Activated CD4-positive, alpha-beta T cell treated with anti-CD3 and anti-CD28 coated beads for 1 hour (primary cell): ENCODE measurements at regions not wholly inside any gene's neighbourhood (a gene's known extent, or its start where the extent isn't known, plus 50 kb on each side); places are given as distances from the start of the nearest gene placed in this dataset.
A peak's percentile ranks its signal among the peaks of the same experiment; 100 is the strongest.
"Not testable (repeated sequence)": the region's sequence is repeated elsewhere in the genome, so short reads cannot be mapped to it uniquely, and the experiment has no call there.

Source experiments
- DNase-seq: peaks from one replicate; pipeline ENCODE4 v3.0.0-alpha.2; 2020

DNA sequence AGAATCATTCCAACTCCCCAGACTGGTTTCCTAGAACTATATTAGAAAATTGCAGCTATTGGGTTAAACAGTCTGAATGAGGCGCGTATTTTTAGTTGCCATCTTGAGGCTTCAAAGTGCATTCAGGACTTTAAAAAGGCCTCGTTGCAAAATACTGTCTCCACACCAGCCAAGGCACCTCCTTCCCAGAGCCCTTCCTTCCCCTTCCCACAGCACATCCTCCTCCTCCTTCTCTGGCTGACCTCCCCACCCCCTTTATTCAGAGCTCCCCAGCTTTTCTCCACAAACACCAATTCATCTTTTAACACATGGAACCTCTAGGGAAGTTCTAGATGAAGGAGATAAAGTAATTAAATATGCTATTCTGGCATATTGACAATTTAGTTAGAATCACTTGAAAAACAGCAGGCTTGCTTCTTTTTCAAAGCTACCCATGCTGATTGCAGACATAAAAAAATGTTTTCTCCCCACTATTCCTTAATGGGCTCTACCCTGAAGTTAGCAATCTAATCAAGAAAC lies 90.3 kb downstream of the RTP5 start:
- DNase-seq = no peak

DNA sequence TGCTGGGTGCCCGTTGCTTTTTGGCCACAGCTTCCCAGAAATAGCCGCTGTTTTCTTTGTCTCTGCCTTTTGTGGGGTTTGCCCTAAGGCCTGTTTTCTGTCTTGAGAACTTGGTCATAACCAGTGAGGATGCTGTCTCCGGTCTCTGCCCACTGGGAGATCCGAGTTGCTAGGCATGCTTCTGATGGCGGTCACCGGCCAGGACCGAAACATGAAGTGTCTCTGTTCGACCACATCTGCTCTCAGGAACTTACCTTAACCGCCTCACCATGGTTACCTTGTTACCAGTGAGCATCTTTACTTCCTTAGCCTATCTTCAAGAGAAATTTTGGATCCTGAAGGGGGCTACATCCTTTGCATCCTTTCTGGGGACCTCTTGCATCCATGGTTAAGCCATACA lies 91.9 kb downstream of the RTP5 start:
- DNase-seq = no peak

DNA sequence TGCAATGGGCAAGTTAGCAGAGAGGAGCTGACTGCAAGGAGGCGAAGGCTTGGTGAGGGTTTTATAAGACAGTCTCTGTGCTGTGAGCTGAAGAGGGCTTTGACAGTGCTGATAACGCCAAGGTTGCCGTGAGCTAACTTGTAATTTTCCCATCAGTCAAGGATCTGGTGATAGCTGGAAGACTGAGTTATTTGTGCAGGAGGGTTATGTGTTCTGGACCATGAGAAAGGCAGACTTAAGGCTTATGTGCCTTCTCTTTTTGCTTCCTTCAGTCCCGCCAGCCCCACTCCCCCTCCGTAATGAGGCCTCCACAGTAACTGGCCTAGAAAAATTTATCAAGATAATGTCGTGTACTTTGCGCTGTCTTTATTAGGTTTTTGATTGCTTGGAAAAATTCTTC lies 94.6 kb downstream of the RTP5 start:
- DNase-seq = no peak

DNA sequence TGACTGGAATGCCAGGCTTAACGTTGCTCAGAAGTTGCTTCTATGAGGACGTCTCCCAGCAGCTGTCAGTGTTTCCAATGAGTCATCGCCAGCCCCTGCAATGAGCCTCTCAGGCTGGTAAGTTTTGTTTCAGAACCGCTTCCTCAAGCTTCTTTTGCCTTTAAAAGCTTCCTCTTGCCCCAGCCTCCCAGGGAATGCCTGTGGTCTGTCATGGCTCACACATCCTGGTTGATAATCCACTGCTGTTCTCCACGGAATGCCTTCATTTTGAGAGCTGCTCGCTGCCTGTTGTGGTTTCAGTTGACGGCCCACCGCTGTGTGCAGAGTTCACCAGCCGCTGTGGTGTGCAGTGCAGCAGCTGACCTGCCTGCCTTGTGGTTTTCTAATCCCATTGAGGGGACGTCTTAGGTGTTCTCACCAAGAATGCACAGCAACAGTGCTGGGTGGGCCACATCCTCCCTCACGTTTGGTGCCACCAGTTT lies 96.4 kb downstream of the RTP5 start:
- peak; percentile 60 for DNase-seq

DNA sequence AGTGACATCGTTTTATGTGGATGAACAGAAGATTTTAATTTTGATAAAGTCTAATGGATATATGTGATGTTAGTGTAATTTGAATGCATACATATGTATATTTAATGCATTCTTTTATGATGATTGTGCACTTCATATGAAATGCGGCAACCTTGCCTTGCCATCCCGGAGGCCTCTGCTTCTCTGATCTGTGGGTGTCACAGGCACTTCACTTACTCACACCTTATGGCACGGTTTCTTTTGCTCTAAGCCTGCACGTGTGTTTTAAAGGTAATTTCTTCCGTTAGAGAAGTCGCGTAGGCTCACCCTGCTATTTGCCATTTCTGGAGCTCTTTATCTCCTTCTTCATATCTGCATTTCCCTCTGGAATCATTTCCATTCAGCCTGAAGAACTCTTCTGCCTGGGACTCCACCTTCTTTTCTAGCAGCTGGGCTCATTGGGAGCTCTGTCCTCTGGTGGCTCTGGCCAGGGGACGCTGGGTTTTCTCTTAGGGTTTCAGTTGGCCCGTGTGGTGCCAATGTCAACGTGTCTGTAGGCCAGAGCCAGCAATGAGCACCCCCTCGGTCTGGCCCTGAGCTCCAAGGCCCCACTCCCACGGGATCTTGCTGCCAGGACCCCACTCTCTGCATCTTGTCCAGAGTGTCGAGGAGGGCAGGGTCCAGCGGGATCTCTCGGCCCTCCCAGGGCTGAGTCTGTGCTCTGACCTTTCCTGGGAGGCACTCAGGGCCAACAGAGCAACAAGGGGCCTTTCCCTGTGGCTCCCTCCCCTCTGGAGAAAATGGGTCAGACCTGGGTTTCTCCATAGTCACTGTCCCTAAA lies 97.3 kb downstream of the RTP5 start:
- DNase-seq = no peak

DNA sequence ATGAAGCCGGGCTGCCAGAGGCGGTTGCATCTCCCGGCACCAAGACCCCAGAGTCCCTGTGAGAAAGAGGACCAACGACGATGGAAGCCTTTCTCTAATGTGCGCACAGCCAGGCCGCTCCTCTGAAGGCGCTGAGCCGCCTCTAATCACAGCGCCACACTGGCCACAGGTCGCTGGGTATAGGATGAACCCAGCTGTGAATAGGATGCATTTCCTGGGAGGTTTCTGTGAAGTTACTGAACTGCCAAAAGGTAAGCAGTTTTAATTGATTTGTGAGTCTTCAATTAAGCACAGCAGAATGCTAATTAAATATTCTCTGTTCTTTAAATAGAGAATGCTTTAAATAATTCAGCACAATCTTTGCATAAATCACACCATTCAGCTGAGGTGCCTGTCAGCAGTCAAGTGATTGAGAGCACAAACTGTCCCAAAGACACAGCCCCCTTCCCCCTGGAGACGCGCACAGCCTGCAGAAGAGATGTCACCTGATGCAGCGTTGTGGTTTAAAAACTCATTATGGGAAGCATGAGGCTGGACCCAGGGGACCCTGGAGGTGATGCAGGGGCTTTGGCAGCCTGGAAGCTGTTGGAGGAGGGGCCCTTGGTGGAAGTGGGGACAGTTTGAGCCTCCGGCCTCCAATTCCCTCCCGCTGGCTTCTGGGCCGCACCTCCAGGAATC lies 98.1 kb downstream of the RTP5 start:
- DNase-seq = no peak

DNA sequence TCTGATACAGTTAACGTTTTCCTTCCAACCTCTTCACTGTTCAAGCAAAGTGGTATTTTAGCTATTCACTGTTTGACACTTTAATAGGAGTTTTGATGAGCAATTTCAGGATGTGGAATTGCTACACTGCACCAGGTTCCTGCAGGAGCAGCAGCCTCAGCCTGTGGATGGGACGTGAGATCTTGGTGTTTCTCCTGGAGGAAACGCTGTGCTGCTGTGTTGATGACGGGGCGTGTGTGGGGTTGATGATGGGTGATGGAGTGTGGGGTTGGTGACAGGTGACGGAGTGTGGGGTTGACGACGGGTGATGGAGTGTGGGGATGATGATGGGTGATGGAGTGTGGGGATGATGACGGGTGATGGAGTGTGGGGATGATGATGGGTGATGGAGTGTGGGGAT lies 98.9 kb downstream of the RTP5 start:
- no peak for DNase-seq

DNA sequence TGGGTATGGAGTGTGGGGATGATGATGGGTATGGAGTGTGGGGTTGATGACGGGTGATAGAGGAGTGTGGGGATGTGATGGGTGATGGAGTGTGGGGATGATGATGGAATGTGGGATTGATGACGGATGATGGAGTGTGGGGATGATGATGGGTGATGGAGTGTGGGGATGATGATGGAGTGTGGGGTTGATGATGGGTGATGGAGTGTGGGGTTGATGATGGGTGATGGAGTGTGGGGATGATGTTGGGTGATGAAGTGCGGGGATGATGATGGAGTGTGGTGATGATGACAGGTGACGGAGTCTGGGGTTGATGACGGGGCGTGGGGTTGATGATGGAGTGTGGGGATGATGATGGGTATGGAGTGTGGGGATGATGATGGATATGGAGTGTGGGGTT lies 99.7 kb downstream of the RTP5 start:
- DNase-seq = not testable (repeated sequence)

DNA sequence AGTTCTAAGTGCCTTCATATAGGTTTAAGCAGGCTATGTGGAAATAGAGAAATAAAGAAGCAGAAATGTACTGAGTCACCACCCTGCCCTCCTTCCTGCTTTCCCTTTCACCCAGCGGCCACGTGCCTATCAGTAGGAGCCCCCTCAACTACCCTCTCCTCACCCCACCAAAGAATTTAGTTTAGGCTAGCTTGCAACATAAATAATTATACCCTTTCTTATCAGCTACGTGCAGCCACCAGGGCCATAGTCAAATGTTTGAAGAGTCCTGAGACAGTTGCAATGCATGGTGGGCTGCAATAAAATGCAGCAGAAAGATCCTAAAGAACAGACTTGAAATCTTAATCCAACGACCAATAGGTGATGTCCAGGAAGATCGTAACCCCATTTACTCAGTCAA lies 101.2 kb downstream of the RTP5 start:
- DNase-seq = no peak

DNA sequence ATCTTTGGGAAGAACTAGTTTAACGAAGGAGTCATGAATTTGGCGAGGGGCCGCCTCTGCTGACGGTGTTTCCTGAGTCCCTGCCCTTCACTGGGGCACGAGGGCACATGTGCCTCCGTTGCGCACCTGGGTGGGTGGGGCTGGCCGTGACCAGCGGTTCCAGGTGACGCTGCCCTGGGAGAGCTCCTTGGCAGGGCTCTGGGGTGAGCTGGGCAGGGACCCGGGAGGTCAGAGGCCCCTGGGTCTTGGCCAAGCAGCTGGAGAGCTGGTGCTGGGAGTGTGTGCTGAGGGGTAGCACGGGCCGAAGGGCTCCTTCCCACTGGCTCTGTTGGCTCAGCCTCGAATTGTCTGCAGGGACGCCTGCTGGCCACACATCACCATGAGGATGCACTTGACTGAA lies 104.6 kb downstream of the RTP5 start:
- no peak for DNase-seq

DNA sequence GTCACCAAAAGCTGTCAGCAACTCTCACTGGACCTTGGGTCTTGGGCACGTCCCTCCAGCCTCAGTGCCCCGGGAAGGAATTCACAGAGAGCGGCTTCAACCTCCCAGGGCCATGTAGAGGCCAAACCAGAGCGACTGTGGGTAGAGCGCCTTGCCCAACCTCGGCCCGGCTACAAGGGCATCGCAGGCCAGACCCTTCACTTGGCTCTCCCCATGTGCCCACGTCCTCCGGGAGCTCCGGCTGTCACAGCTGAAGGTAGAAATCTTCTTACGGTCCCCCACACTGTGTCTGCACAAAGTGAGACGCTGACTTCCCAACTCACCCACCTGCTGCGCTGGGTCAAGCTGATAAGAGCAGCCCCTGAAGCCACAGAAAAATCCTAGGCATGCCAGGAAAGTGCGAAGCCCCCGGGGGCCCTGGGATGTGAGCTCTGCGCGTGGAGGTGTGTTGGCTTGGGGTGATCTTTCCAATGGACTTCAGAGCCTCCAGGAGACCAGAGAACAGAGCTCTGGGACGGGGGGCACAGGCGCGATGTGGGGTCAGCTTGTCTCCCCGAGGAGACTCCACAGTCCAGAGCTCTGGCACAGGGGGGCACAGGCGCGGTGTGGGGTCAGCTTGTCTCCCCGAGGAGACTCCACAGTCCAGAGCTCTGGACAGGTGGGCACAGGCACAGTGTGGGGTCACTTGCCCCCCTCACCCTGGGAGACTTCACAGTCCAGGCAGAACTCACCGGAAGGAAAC lies 105.5 kb downstream of the RTP5 start:
- DNase-seq = no peak

DNA sequence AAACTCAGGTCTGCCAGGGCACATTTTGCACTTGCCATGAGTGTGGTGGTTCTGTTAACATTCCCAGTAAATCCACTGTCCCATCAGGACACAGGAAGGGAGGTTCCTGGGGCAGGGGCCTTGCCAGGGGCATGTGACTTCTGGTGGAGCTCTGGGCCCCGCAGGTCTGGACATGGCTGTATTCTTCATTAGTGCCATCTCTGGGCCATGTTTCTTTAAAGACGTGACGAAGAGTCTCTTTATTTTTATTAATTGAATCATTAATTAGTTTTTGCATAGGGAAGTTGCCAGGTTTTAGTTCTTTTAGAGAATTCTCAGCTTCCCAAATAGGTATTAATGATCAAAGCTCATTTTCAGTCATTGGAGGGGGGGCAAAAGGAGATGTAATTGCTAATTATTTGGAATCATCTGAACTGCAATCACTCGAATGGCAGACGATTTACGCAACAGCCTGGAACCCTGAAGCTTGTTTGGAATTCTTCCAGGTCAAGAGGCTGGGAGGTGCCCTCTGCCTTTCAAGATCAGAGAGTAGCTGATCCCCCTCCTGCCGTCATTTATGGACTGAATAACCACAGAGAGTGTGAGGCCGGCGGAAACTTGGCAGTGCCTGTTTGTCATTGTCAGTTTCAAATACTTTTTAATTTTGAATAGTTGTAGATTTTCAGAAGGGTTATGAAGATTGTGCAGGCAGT lies 106.2 kb downstream of the RTP5 start:
- DNase-seq = no peak

DNA sequence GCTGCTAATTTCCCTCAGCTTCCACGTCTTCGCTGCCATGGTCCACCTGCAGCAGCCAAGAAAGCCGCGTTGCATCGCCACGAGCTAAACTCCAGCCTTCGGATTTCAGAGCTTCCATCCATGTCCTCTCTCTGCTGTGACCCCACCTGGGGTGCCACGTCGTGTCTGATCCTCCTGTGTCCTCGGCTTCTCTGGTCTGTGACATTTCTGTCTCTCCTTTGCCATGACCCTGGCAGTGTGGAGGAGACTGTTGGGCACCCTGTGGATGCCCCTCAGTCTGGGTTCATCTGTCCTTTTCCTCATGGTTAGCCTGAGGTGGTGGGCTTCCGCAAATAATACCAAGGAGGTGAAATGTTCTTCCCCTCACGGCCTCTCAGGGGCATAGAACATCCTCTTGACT lies 106.8 kb downstream of the RTP5 start:
- no peak for DNase-seq

DNA sequence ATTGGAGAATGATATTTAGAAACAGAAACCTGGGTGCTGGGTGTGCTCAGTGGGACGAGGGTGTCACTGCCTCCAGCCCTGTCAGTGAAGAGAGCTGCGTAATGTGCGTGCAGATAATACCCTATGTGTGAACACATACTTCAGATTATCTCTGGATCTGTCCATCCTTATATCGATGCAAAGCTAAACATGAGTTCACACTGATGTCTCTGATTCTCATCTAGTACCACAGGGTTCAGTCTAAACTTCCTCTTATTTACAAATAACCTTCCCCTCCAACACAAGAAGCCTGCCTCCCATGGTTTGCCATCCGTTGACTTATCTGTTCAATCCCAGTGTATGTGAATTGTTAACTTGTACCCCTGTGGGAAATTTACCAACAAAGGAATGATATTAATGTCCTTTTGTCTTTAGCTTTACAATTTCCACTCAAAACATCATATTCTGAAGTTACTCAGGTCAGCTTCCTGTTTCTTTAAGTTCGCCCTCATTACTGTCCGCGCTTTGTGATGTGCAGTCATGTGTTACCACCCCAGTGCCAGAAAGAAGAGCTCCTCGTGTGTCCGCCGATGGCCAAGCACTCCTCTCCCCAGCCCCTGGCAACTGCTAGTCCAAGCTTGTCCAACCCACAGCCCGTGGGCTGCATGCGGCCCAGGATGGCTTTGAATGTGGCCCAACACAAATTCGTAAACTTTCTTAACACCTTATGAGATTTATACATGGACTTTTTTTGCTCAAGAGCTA lies 108.2 kb downstream of the RTP5 start:
- no peak for DNase-seq

DNA sequence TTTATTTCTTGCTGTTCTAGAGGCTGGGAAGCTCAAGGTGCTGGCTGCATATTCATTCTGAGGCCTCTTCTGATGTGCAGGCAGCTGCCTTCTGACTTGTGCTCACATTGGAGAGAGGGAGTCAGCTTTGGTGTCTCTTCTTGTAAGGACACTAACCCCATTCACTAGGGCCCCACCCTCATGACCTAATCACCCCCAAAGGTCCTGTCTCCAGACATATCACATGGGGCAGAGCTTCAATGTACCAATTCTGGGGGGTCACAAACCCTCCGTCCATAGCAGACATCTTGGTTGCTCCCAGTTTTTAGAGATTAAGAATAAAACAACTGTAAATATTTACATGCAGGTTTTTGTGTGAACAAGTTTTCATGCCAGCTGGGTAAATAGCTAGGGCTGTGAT lies 109.1 kb downstream of the RTP5 start:
- DNase-seq = no peak

DNA sequence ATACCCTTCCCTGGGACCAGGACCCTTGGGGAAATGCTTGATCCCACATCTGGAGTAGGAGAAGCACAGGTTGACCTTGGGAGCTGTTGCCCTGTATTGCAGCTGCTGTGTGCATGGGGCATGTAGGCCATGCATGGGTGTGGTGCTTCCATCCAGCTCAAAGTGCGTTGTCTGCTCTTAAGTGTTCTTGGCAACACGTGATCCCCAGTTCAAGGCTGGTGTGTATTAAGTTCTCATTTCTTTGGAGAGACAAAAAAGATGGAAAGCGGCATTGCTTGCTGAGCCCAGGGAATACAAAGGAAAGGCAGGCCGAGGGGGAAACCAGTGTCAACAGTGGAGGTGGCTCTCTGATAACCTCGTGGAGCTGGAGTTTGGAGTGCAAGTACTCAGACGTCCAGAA lies 110.7 kb downstream of the RTP5 start:
- DNase-seq = no peak

DNA sequence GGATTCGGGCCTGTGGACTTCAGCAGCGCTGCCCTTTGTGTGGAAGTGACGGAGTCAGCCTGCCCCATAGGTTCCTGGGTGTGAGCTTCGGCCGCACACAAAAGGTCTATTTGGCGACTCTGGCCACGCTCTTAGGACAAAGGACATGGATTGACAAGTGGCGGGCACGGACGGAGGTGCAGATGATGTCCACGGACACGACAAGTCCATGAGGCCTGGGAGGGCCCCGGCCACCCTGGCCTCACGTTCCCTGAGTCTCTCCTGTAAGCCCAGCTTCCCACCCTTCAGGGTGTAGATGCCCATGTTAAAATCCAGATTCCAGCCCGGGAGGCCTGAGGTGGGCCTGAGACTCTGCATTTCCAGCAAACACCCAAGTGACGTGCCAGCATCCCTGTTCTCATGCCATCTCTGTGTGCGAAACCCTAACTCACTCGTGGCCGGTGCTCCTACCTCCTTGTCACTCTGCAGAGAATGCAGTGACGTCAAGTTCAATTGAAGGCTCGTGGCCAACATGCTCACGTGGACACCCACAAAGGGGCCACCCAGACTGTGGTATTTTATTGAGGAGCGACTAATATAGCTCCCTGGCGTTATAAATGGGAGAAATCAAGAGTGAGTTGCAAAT lies 111.7 kb downstream of the RTP5 start:
- DNase-seq = no peak

DNA sequence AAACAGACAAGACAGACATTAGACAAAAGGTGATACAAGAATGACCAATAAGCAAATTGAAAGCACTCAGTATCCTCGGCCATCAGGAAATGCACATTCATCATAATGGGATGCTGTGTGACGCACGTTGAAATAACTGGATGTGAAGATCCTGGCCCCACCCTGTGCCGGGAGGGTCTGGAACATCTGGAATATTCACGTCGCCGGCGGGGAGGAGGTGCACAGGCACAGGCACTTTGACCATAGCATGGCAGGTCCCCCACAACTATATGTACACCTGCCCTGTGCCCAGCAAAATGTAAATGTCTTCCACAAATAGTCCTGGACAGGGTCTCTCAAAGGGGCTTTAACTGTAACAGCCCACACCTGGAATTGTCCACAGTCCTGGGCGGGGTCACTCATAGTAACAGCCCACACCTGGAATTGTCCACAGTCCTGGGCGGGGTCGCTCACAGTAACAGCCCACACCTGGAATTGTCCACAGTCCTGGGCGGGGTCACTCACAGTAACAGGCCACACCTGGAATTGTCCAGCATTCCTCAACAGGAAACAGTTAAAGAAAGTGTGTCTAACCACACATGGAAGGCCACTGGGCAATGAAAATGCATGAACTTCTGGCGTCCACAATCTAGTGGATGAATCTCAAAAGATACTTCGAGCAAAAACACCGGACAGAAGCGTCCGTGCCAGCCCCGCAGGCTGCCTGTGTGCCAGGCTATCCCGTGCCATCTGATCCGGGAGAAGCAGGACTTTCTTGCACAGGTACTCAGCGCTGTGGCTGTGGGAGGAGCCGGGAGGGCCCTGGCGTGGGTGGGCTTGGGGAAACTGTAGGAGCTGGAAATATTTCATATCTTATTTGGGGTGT lies 113.4 kb downstream of the RTP5 start:
- no peak for DNase-seq

DNA sequence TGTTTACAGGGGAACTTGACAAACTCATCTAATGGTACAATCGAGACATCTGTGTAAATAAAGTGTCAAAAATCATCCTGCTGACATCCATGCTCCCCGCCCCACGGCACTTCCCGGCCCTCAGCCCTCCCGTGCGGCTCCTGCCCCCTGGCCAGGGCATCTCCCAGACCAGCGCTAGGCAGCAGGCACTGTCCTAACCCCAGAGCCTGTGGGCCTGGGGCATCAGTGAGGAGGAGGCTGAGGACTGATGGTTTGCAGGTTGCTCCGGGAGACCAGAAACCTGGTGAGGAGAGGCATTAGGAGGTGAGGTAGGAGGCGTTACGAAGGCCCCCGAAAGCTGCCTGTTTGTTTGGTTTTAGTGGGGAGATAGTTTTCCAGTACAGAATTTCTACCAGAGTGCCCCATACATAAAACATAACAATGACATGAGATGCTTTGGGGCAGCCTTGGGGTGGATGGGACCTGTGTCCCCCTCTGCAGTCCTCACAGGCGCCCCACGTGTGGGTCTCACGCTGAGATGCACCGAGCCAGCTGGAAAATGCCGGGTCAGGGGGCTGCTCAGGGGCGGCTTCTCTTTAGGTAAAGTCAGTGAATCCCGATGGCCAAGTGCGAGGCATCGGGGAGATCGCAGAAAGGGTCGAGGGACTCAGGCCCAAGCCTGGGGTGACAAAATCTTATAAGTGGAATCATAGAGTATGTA lies 114.2 kb downstream of the RTP5 start:
- no peak for DNase-seq

DNA sequence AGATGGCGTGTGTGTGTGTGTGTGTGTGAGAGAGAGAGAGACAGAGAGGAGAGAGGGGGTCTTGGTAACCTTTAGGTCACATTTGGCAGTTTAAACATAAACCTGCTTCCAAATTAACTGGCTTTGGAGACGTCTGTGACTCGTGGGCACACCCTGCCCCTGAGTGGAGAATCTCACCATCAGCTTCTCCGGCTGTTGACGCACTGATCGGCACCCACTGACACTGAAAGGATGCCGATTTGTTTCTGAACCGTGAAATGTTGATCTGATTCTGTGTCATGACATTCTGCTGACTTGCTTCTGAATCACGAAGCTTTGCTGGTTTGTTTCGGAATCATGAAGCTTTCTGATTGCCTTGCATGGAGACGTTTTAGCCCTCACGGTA lies 114.7 kb downstream of the RTP5 start:
- no peak for DNase-seq
